Neuronal stem cell (in vitro differentiated cells): ENCODE measurements at regions not wholly inside any gene's neighbourhood (a gene's known extent, or its start where the extent isn't known, plus 50 kb on each side); places are given as distances from the start of the nearest gene placed in this dataset.
A peak's percentile ranks its signal among the peaks of the same experiment; 100 is the strongest.
"Not testable (repeated sequence)": the region's sequence is repeated elsewhere in the genome, so short reads cannot be mapped to it uniquely, and the experiment has no call there.

Experiments used
- DNase-seq: peaks from one replicate; pipeline ENCODE4 v3.0.0-alpha.2; 2013; ENCODE audit warnings: low spot score
- H2AFZ ChIP-seq: one replicate; pipeline ENCODE4 v1.6.1; 2013; ENCODE audit warnings: mild to moderate bottlenecking, low read length, inconsistent platforms
- H2AK5ac ChIP-seq: 2 replicates; pipeline ENCODE4 v1.6.1; 2013; ENCODE audit warnings: low read depth, mild to moderate bottlenecking, inconsistent platforms, low read length, moderate library complexity, mixed read lengths
- H2BK120ac ChIP-seq: 2 replicates; pipeline ENCODE4 v1.6.1; 2013; ENCODE audit warnings: low read depth, mild to moderate bottlenecking, inconsistent platforms, low read length, moderate library complexity, mixed read lengths
- H2BK12ac ChIP-seq: one replicate; pipeline ENCODE4 v1.6.1; 2013; ENCODE audit warnings: low read length, inconsistent platforms
- H2BK15ac ChIP-seq: 2 replicates; pipeline ENCODE4 v1.6.1; 2013; ENCODE audit warnings: mild to moderate bottlenecking, low read length, inconsistent platforms, mixed read lengths
- H2BK5ac ChIP-seq: one replicate; pipeline ENCODE4 v1.6.1; 2013; ENCODE audit warnings: inconsistent platforms, mild to moderate bottlenecking, low read length, moderate library complexity
- H3K14ac ChIP-seq: one replicate; pipeline ENCODE4 v1.6.1; 2013; ENCODE audit warnings: low read length, inconsistent platforms
- H3K18ac ChIP-seq: 2 replicates; pipeline ENCODE4 v1.6.1; 2013; ENCODE audit warnings: low read length, inconsistent platforms
- H3K23ac ChIP-seq: 2 replicates; pipeline ENCODE4 v1.6.1; 2013; ENCODE audit warnings: low read depth, mild to moderate bottlenecking, mixed read lengths, low read length, inconsistent platforms; ENCODE audit not compliant: poor library complexity
- H3K27ac ChIP-seq: replicated peaks from 3 replicates; pipeline ENCODE4 v1.5.1; 2013; ENCODE audit warnings: low read length, inconsistent platforms
- H3K27me3 ChIP-seq, 3 experiments: 2 replicates each; pipeline ENCODE4 v1.6.1; 2013; ENCODE audit warnings: low read length in 3 of 3, mild to moderate bottlenecking in 2 of 3, inconsistent platforms in 1 of 3, low read depth in 1 of 3, mixed read lengths in 1 of 3, moderate library complexity in 1 of 3; ENCODE audit not compliant: control insufficient read depth in 3 of 3, insufficient read depth in 3 of 3
- H3K36me3 ChIP-seq, 2 donors: replicated peaks in 1 of 2; 2 replicates each; pipeline ENCODE4 v1.6.1; 2013; ENCODE audit warnings: low read length in 2 of 2; ENCODE audit not compliant: control insufficient read depth in 2 of 2, insufficient read depth in 2 of 2
- H3K4ac ChIP-seq: 2 replicates; pipeline ENCODE4 v1.6.1; 2013; ENCODE audit warnings: inconsistent platforms, mild to moderate bottlenecking, low read length, moderate library complexity
- H3K4me1 ChIP-seq, 2 donors: 1 replicate in 1 of 2; 2 replicates in 1 of 2; pipeline ENCODE4 v1.6.1; 2013; ENCODE audit warnings: low read length in 2 of 2, low read depth in 1 of 2; ENCODE audit not compliant: control insufficient read depth in 2 of 2, insufficient read depth in 1 of 2
- H3K4me2 ChIP-seq: one replicate; pipeline ENCODE4 v1.6.1; 2013; ENCODE audit warnings: mild to moderate bottlenecking, low read length, inconsistent platforms; ENCODE audit not compliant: insufficient read depth, poor library complexity, severe bottlenecking
- H3K4me3 ChIP-seq, 2 donors: 2 replicates each; pipeline ENCODE4 v1.5.1; 2013; ENCODE audit warnings: low read length in 2 of 2, mild to moderate bottlenecking in 2 of 2, inconsistent platforms in 1 of 2, moderate library complexity in 1 of 2
- H3K79me1 ChIP-seq: one replicate; pipeline ENCODE4 v1.6.1; 2013; ENCODE audit warnings: low read depth, mild to moderate bottlenecking, inconsistent platforms, low read length, moderate library complexity
- H3K9ac ChIP-seq: one replicate; pipeline ENCODE4 v1.6.1; 2013; ENCODE audit warnings: mild to moderate bottlenecking, low read depth, low read length, inconsistent platforms; ENCODE audit not compliant: poor library complexity
- H3K9me3 ChIP-seq, 2 donors: replicated peaks in 1 of 2; 2 replicates each; pipeline versions ENCODE3 to v1.6.1; 2013; ENCODE audit warnings: low read length in 2 of 2, mild to moderate bottlenecking in 2 of 2, inconsistent platforms in 1 of 2, low read depth in 1 of 2, mixed read lengths in 1 of 2, moderate library complexity in 1 of 2; ENCODE audit not compliant: control insufficient read depth in 2 of 2, insufficient read depth in 1 of 2
- H4K8ac ChIP-seq: one replicate; pipeline ENCODE4 v1.6.1; 2013; ENCODE audit warnings: low read depth, mild to moderate bottlenecking, inconsistent platforms, low read length, moderate library complexity
- H4K91ac ChIP-seq: one replicate; pipeline ENCODE4 v1.6.1; 2013; ENCODE audit warnings: low read length, low read depth, mild to moderate bottlenecking, inconsistent platforms; ENCODE audit not compliant: poor library complexity
- WGBS, 2 donors: extraction: QIAGEN DNeasy Blood & Tissue Kit; methylation state at CpG; one replicate each; pipeline ENCODE4 v1.1.7; 2013; ENCODE audit warnings: missing lambda C conversion rate in 2 of 2, mixed read lengths in 1 of 2; ENCODE audit not compliant: insufficient read length in 2 of 2, insufficient replicate concordance in 1 of 2; ENCODE audit errors: extremely low coverage in 2 of 2; 5-methylcytosine and 5-hydroxymethylcytosine counted together

GRCh38 chr2:222760301-222760897, 88.9 kb downstream of the MOGAT1 start:
- DNase-seq = no peak
- no peak overlapping the region for H3K9ac ChIP-seq
- no peak overlapping the region for H4K8ac ChIP-seq
- H2AFZ ChIP-seq = peak overlapping the region; percentile 15
- no peaks in the 10 kb centered on the region for H3K36me3 ChIP-seq
- H3K4me1 ChIP-seq = peaks cover 4 to 9% of the 10 kb centered on the region in 2 donors
- H2BK15ac ChIP-seq = no peak overlapping the region
- H3K4me2 ChIP-seq = no peak overlapping the region
- H3K14ac ChIP-seq = no peak overlapping the region
- no peaks in the 10 kb centered on the region for H3K9me3 ChIP-seq
- H2BK12ac ChIP-seq = no peak overlapping the region
- H3K79me1 ChIP-seq = no peaks in the 10 kb centered on the region
- no peak overlapping the region for H3K27ac ChIP-seq
- H2BK5ac ChIP-seq = no peak overlapping the region
- H4K91ac ChIP-seq = no peak overlapping the region
- WGBS, 2 donors = no CpG with 5 or more reads among the region's 7 CpGs
- H3K4ac ChIP-seq = no peak overlapping the region
- H2AK5ac ChIP-seq = no peak overlapping the region
- no peak overlapping the region for H2BK120ac ChIP-seq
- no peak overlapping the region for H3K23ac ChIP-seq
- no peak overlapping the region for H3K18ac ChIP-seq
- no peaks in the 10 kb centered on the region for H3K27me3 ChIP-seq
- H3K4me3 ChIP-seq = no peak overlapping the region

GRCh38 chr2:222761888-222762287, 90.4 kb downstream of the MOGAT1 start:
- no peak for DNase-seq
- Histone ChIP-seq H3K27me3 (no peaks in the 10 kb centered on the region), H3K9me3 (no peaks in the 10 kb centered on the region)

GRCh38 chr2:222762342-222762741, 90.9 kb downstream of the MOGAT1 start:
- Histone ChIP-seq H4K8ac (no peak overlapping the region), H3K27ac (peak overlapping the region; percentile 24), H3K9ac (no peak overlapping the region), H2BK12ac (no peak overlapping the region), H3K23ac (no peak overlapping the region), H3K4me1 (peaks cover 2 to 4% of the 10 kb centered on the region in 2 donors), H3K14ac (no peak overlapping the region), H2AFZ (peak overlapping the region; percentile 86), H3K36me3 (no peaks in the 10 kb centered on the region), H2BK15ac (no peak overlapping the region), H3K4ac (no peak overlapping the region), H3K27me3 (no peaks in the 10 kb centered on the region), H2BK5ac (no peak overlapping the region), H3K9me3 (no peaks in the 10 kb centered on the region), H3K4me3 (no peak overlapping the region), H2BK120ac (no peak overlapping the region), H4K91ac (no peak overlapping the region), H3K79me1 (no peaks in the 10 kb centered on the region), H3K4me2 (peak overlapping the region; percentile 13), H2AK5ac (no peak overlapping the region), H3K18ac (no peak overlapping the region)
- DNase-seq = no peak
- no CpG with 5 or more reads among the region's 2 CpGs for WGBS, 2 donors

More at GRCh38 chr2:222761888-222762287, 90.4 kb downstream of the MOGAT1 start:
- peak overlapping the region; percentile 13 for H3K4me2 ChIP-seq
- no peaks in the 10 kb centered on the region for H3K79me1 ChIP-seq
- no peak overlapping the region for H3K4ac ChIP-seq
- no peak overlapping the region for H3K18ac ChIP-seq
- H3K4me1 ChIP-seq = peaks cover 4 to 5% of the 10 kb centered on the region in 2 donors
- H4K8ac ChIP-seq = no peak overlapping the region
- no peak overlapping the region for H2BK12ac ChIP-seq
- H2BK120ac ChIP-seq = no peak overlapping the region
- no peaks in the 10 kb centered on the region for H3K36me3 ChIP-seq
- H3K9ac ChIP-seq = no peak overlapping the region
- no peak overlapping the region for H3K14ac ChIP-seq
- H2AFZ ChIP-seq = peak overlapping the region; percentile 86
- H3K23ac ChIP-seq = no peak overlapping the region
- WGBS, 2 donors = no CpG with 5 or more reads among the region's 3 CpGs
- H2BK5ac ChIP-seq = no peak overlapping the region
- no peak overlapping the region for H3K4me3 ChIP-seq
- H3K27ac ChIP-seq = peak overlapping the region; percentile 24
- H2AK5ac ChIP-seq = no peak overlapping the region
- no peak overlapping the region for H2BK15ac ChIP-seq
- no peak overlapping the region for H4K91ac ChIP-seq

DNA sequence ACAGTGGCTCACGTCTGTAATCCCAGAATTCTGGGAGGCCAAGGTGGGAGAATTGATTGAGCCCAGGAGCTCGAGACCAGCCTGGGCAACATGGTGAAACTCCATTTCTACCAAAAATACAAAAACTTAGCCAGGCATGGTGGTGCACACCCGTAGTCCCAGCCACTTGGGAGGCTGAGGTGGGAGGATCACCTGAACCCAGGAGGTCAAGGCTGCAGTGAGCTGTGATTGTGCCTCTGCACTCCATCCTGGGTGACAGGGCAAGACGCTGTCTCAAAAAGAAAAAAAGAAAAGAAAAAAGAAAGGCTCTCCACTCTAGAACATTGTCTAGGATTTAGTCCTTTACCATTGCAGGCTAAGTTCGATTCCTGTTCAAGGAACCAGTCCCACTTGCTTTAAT, 94.4 kb downstream of the MOGAT1 start:
- H3K14ac ChIP-seq = not testable (repeated sequence)

More for the DNA sequence above, 94.4 kb downstream of the MOGAT1 start:
- not testable (repeated sequence) for H2AK5ac ChIP-seq, H3K4me2 ChIP-seq, H2AFZ ChIP-seq, H2BK12ac ChIP-seq, H2BK120ac ChIP-seq, H2BK15ac ChIP-seq, H3K23ac ChIP-seq, H3K4me1 ChIP-seq, H3K36me3 ChIP-seq, H4K91ac ChIP-seq, H3K18ac ChIP-seq, H3K9ac ChIP-seq, H4K8ac ChIP-seq, DNase-seq, H3K4ac ChIP-seq, H2BK5ac ChIP-seq, H3K27ac ChIP-seq, H3K79me1 ChIP-seq, H3K27me3 ChIP-seq, H3K4me3 ChIP-seq, H3K9me3 ChIP-seq
- no CpG with 5 or more reads among the region's 5 CpGs for WGBS, 2 donors
